ENCODE measurements at regions not wholly inside any gene's neighbourhood (a gene's known extent, or its start where the extent isn't known, plus 50 kb on each side); places are given as distances from the start of the nearest gene placed in this dataset.
"Not testable (repeated sequence)": the region's sequence is repeated elsewhere in the genome, so short reads cannot be mapped to it uniquely, and the experiment has no call there.

- no peak overlapping the region for H3K4me3 ChIP-seq (ENCODE audit: low read depth, low read length, poor library complexity, severe bottlenecking)
- H3K27ac ChIP-seq (ENCODE audit: low read depth, low read length, poor library complexity, severe bottlenecking): no peak overlapping the region
- no peaks in the 10 kb centered on the region for H3F3A ChIP-seq (ENCODE audit: insufficient read depth, low read length)
- no peaks in the 10 kb centered on the region for H3K79me2 ChIP-seq (ENCODE audit: insufficient read depth, low read length)
- H3K9me3 ChIP-seq (ENCODE audit: low read length): no peaks in the 10 kb centered on the region
- H3K9me2 ChIP-seq (ENCODE audit: low read depth, low read length): no peaks in the 10 kb centered on the region
- no peaks in the 10 kb centered on the region for H4K20me1 ChIP-seq (ENCODE audit: insufficient read depth, low read length)
- no peaks in the 10 kb centered on the region for H3K27me3 ChIP-seq (ENCODE audit: insufficient read depth, low read length)
- TF ChIP-seq EZH2 (IDR thresholded peaks at IDR 0.05; ENCODE audit: borderline replicate concordance, low read length): no peak
- TF ChIP-seq, protein P1, sequence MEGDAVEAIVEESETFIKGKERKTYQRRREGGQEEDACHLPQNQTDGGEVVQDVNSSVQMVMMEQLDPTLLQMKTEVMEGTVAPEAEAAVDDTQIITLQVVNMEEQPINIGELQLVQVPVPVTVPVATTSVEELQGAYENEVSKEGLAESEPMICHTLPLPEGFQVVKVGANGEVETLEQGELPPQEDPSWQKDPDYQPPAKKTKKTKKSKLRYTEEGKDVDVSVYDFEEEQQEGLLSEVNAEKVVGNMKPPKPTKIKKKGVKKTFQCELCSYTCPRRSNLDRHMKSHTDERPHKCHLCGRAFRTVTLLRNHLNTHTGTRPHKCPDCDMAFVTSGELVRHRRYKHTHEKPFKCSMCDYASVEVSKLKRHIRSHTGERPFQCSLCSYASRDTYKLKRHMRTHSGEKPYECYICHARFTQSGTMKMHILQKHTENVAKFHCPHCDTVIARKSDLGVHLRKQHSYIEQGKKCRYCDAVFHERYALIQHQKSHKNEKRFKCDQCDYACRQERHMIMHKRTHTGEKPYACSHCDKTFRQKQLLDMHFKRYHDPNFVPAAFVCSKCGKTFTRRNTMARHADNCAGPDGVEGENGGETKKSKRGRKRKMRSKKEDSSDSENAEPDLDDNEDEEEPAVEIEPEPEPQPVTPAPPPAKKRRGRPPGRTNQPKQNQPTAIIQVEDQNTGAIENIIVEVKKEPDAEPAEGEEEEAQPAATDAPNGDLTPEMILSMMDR (IDR thresholded peaks at IDR 0.05; ENCODE audit: low read length): no peak
- H3K36me3 ChIP-seq (ENCODE audit: insufficient read depth, low read length): no peaks in the 10 kb centered on the region
- no peak overlapping the region for H2AFZ ChIP-seq (ENCODE audit: low read length)
- H3K4me1 ChIP-seq (ENCODE audit: insufficient read depth, low read length, severe bottlenecking): no peaks in the 10 kb centered on the region
- no peak overlapping the region for H3K4me2 ChIP-seq (ENCODE audit: low read length)
- no peak overlapping the region for H3K9ac ChIP-seq (ENCODE audit: low read length)
These were observed 132.5 kb downstream of the RPL10L start for GRCh38 chr14:46519121-46519520.

DNA sequence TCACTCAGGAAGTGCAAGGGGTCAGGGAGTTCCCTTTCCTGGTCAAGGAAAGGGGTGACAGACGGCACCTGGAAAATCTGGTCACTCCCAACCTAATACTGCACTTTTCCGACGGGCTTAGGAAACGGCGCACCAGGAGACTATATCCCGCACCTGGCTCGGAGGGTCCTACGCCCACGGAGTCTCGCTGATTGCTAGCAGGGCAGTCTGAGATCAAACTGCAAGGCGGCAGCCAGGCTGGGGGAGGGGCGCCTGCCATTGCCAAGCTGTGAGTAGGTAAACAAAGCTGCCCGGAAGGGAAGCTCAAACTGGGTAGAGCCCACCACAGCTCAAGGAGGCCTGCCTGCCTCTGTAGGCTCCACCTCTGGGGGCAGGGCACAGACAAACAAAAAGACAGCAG, 142.8 kb downstream of the RPL10L start:
- not testable (repeated sequence) for H3K27me3 ChIP-seq (ENCODE audit: insufficient read depth, low read length); H3K4me2 ChIP-seq (ENCODE audit: low read length); H3K9me2 ChIP-seq (ENCODE audit: low read depth, low read length); H2AFZ ChIP-seq (ENCODE audit: low read length); H3K27ac ChIP-seq (ENCODE audit: low read depth, low read length, poor library complexity, severe bottlenecking); H3F3A ChIP-seq (ENCODE audit: insufficient read depth, low read length); H3K4me1 ChIP-seq (ENCODE audit: insufficient read depth, low read length, severe bottlenecking); H3K36me3 ChIP-seq (ENCODE audit: insufficient read depth, low read length); H3K9ac ChIP-seq (ENCODE audit: low read length); H3K4me3 ChIP-seq (ENCODE audit: low read depth, low read length, poor library complexity, severe bottlenecking); H4K20me1 ChIP-seq (ENCODE audit: insufficient read depth, low read length); H3K9me3 ChIP-seq (ENCODE audit: low read length); H3K79me2 ChIP-seq (ENCODE audit: insufficient read depth, low read length)

- TF ChIP-seq, protein P1 (IDR thresholded peaks at IDR 0.05; ENCODE audit: low read length): no peak
- no peak for TF ChIP-seq EZH2 (IDR thresholded peaks at IDR 0.05; ENCODE audit: borderline replicate concordance, low read length)
- Histone ChIP-seq H3K79me2 (ENCODE audit: insufficient read depth, low read length) (no peaks in the 10 kb centered on the region), H3K9ac (ENCODE audit: low read length) (no peak overlapping the region)
These were observed 152.1 kb downstream of the RPL10L start for GRCh38 chr14:46499521-46499920.

DNA sequence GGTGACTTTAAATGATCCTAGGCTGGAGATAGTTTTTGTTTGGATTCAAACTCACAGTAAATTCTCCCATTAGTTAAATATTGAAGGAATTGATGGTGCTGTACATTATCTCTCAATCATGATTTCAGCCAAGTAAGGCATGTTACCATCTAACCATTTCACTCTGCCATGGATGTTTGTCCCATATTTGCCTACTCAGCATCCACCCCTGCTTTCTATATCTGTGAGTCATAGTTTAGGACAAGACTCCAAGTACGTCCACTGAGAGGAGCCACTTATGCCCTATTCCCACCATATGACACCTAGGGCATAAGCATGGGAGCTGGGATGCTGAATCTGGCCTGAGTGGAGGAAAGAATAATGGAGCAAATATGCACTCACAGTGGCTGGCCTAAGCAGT, 155.2 kb downstream of the RPL10L start:
- H3K79me2 ChIP-seq (ENCODE audit: insufficient read depth, low read length): no peaks in the 10 kb centered on the region
- no peak overlapping the region for H3K27ac ChIP-seq (ENCODE audit: low read depth, low read length, poor library complexity, severe bottlenecking)
- no peak overlapping the region for H3K9ac ChIP-seq (ENCODE audit: low read length)
- H3K27me3 ChIP-seq (ENCODE audit: insufficient read depth, low read length): no peaks in the 10 kb centered on the region
- H3K4me2 ChIP-seq (ENCODE audit: low read length): no peak overlapping the region
- H2AFZ ChIP-seq (ENCODE audit: low read length): no peak overlapping the region
- no peaks in the 10 kb centered on the region for H3F3A ChIP-seq (ENCODE audit: insufficient read depth, low read length)
- H3K4me3 ChIP-seq (ENCODE audit: low read depth, low read length, poor library complexity, severe bottlenecking): no peak overlapping the region
- no peaks in the 10 kb centered on the region for H4K20me1 ChIP-seq (ENCODE audit: insufficient read depth, low read length)
- no peaks in the 10 kb centered on the region for H3K9me3 ChIP-seq (ENCODE audit: low read length)
- H3K4me1 ChIP-seq (ENCODE audit: insufficient read depth, low read length, severe bottlenecking): no peaks in the 10 kb centered on the region
- TF ChIP-seq EZH2 (IDR thresholded peaks at IDR 0.05; ENCODE audit: borderline replicate concordance, low read length): no peak
- TF ChIP-seq, protein P1 (IDR thresholded peaks at IDR 0.05; ENCODE audit: low read length): no peak
- no peaks in the 10 kb centered on the region for H3K9me2 ChIP-seq (ENCODE audit: low read depth, low read length)
- no peaks in the 10 kb centered on the region for H3K36me3 ChIP-seq (ENCODE audit: insufficient read depth, low read length)

More at GRCh38 chr14:46499521-46499920, 152.1 kb downstream of the RPL10L start:
- no peaks in the 10 kb centered on the region for H3F3A ChIP-seq (ENCODE audit: insufficient read depth, low read length)
- no peaks in the 10 kb centered on the region for H4K20me1 ChIP-seq (ENCODE audit: insufficient read depth, low read length)
- H3K27ac ChIP-seq (ENCODE audit: low read depth, low read length, poor library complexity, severe bottlenecking): no peak overlapping the region
- no peaks in the 10 kb centered on the region for H3K9me2 ChIP-seq (ENCODE audit: low read depth, low read length)
- no peaks in the 10 kb centered on the region for H3K9me3 ChIP-seq (ENCODE audit: low read length)
- no peaks in the 10 kb centered on the region for H3K4me1 ChIP-seq (ENCODE audit: insufficient read depth, low read length, severe bottlenecking)
- no peak overlapping the region for H3K4me3 ChIP-seq (ENCODE audit: low read depth, low read length, poor library complexity, severe bottlenecking)
- no peak overlapping the region for H3K4me2 ChIP-seq (ENCODE audit: low read length)
- H3K36me3 ChIP-seq (ENCODE audit: insufficient read depth, low read length): no peaks in the 10 kb centered on the region
- no peaks in the 10 kb centered on the region for H3K27me3 ChIP-seq (ENCODE audit: insufficient read depth, low read length)
- H2AFZ ChIP-seq (ENCODE audit: low read length): no peak overlapping the region

Data from OCI-LY1 (cell line).